ENCODE measurements at regions not wholly inside any gene's neighbourhood (a gene's known extent, or its start where the extent isn't known, plus 50 kb on each side); places are given as distances from the start of the nearest gene placed in this dataset.
"Not testable (repeated sequence)": the region's sequence is repeated elsewhere in the genome, so short reads cannot be mapped to it uniquely, and the experiment has no call there.

DNA sequence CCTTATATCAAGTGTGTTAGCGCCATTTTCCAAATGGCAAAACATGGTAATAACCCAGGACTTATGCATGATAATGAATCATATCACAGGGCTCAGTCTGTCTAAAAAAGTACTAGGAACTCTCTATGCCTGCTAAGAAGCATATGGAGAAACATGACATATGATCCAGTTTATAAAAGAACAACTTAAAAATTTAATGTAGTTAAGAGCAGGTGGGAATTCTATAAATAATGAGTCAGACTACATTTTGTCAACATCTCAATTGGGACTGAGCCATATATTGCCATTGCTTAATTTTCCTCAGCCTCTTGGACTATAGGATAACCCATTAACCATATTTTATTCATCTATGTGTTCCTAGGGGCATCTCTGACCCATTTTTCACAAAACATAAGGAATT, 360.4 kb upstream of the AGA start:
- no peak for DNase-seq

DNA sequence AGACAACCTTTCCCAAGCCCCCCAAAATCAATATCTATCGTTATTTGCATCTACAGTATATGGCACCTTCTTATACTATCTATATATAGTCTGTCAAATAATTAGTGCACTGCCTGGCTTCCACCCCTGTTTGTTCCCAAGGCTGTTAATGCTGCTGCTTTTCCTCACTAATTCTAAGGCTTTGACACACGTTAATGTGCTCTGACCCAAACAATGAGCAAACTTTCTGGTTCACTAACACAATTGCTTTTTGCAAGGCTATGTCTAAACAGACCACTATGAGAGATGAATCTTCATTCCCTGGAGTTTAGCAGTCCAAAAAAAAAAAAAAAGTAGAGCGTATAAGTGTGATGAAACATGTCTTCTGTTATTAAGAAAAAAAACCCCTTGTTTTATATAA, 360.9 kb upstream of the AGA start:
- DNase-seq, result no peak

DNA sequence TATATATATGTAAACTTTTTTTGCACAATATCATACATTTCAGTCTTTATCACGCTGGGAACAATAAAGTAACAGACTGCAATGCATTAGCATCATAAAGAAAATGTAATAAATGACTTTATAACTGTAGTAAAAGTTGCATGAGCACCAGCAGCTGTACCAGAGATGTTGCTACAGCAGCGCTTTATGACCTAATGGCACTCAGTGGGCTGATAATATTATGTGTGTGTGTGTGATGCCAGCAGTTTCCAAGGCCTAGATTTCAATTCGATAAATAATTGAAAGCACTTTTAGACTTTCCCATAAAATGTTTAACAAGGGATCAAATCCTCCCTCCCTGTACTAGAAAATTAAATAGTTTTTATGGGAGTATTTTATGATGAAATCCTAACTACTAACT, 367.6 kb upstream of the AGA start:
- DNase-seq, result no peak

DNA sequence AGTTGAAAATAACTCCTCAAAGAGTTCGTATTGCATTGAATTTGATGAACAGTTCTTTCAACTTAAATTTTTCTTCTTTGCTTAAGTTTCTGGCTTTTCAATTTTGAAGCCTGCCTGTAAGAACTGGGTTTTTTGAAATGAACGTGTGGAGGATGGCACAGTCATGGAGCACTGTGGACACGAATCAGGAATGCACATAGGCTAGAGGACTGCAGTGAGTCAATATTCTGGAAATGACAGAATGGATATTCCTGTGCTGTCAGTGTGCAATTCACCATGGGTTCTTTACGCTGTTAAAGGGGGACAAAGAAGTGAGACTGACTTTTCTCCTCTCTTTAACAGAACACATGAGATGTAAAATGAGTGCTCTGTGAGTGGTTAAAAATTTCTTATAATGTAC, 368.0 kb upstream of the AGA start:
- DNase-seq, result no peak

GRCh38 chr4:177818392-177818791, 376.2 kb upstream of the AGA start:
- DNase-seq, result not testable (repeated sequence)

- DNase-seq, result no peak
Measured at GRCh38 chr4:177826973-177827372, 384.7 kb upstream of the AGA start.

DNA sequence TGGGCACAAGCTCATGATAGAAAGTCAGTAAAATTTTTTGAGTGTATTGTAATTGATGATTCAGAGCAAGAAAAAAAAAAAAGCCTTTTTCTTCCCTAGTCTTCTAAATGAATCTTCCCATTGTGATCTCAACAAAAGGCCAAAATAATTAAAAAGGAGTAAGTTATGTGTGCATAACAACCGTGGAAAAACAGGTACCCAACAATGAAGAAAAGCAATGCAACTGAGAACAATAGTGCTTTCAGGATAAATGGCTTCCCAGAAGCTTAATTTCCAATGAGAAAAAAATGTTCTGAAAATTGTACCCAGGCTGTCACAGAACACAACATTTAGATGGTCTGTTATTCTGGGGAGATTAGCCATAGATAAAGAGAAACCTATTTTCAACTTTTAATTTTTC, 399.0 kb upstream of the AGA start:
- DNase-seq, result no peak

GRCh38 chr4:177853229-177853628, 411.0 kb upstream of the AGA start:
- DNase-seq, result no peak

- DNase-seq, result no peak
Measured at GRCh38 chr4:177855507-177856197, 413.4 kb upstream of the AGA start.

- DNase-seq, result peak; percentile 39
Measured at GRCh38 chr4:177860171-177860570, 417.9 kb upstream of the AGA start.

GRCh38 chr4:177861551-177862094, 419.4 kb upstream of the AGA start:
- no peak for DNase-seq

DNA sequence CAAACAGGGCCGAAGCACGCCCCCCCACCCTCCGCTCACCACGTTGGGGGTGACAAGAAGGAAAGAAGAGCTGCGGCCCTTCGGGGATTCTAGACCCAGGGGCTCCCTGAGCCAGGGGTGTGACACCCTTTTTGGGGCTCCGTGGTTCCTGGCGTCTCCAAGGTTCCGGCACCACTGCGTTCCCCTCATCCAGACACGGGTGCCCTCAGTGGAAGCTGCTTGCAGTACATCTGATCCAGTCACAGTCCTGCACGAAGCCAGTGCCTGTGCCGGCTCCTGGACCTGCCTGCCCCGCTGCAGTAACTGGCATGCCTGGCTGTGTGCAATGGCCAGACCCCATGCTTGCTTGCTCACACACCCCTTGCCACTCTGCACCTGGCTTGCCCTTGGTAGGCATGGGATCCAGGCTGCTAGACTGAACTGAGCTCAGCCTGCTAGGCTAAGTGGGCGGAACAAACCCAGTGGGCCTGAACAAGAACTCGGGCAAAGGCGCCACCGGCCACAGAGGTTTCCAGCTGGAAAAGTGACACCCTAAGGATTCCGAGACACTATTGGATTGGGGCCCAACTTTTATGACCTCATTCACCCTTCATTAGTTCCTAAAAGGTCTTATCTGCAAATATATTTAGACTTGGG, 420.4 kb upstream of the AGA start:
- no peak for DNase-seq

DNA sequence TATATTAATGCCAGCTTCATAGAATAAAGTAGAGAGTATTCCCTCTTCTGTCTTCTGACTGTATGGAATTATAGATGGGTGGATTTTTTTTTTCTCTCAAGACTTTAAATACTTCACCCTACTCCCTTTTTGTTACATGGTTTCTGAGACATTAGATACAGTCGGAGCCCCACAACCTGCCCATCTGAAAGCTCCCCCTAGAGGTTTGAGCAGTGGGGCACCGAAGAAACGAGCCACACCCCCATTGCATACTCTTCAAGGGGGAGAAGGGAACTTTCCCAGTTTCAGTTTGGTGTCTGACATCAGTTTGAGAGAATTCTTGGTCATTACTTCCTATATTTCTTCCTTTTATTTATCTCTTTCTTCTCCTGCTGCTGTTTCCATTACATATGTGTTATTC, 437.6 kb upstream of the AGA start:
- no peak for DNase-seq

- no peak for DNase-seq
Measured at GRCh38 chr4:177895136-177895535, 452.9 kb upstream of the AGA start.

DNA sequence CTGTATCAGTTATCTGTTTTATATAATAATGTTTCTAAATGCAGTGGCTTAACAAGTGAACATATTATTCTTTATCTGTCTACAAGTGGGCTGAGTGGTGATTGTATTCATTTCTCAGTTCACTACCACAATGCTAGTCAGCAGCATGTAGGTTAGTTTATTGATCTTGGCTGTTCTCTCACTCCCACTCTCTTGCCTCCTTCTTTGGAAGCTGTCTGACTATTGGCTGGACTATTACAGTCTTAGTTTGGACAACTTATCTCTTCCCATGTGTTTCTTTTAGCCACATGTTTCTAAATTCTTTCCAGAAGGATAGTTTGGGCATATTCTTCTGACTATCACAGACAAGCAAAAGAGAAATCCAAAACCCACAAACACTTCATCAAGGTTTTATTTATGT, 459.5 kb upstream of the AGA start:
- DNase-seq, result no peak

DNA sequence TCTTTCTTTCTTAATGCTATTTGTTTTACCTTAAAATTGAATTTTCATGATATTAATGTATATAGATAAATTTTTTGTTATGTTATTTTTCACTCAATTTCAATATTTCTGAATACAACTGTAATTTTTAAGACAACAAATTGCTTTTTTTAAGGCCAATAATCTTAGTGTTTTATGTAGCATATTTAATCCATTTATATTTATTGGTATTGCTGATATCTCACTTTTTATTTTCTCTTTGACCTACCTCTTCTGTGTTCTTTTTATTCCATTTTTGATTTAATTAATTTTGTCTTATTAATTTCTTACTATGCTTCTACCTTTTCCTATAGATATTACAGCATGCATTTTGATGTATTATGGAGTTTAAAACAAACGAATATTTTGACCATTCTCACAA, 460.1 kb upstream of the AGA start:
- no peak for DNase-seq

DNA sequence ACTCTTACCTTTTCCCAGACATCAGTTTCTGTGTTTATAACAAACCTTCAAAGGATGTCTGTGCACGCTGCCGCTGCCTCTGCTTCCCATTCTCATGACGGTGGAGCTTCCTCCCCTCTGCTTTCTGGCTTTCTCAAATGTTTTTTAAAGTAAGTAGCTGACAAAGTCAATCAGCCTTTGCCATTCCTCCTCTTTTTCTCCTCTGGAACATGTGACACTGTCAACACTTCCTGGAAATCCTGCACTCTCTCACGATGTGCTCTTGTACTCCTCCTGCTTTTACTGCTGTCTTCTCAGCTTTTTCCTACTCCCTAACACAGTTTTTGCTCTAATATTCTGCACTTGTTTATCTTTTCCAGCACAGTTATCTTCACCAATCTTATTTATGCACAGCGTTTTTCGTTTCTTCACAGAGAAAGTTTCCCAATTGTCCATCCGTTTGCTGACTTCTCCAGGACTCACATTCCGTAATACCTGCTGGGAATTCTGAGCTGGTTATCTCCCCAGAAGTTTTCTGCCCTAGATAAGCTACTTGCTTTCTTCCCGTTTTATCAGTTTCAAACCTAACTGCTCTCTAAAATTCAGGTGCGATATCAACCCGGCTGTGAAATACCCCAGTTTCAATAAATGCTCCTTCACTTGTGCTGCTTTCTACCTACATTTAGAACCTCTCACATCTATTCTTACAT, 465.6 kb upstream of the AGA start:
- DNase-seq, result no peak

DNA sequence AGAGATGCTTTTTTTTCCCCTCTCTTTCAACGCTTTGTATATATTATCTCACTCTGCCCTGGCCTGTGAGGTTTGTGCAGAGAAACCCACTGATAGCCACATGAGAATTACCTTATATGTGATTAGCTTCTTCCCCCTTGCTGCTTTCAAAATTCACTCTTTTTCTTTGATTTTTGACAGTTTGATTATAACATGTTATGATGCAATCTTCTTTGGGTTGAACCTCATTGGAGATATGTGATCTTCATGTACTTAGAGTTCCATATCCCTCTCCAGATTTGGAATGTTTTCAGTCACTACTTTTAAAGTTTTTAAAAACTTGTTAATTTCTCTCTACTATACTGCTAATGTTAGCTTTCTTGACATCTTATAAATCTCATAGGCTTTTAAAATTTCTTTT, 479.5 kb upstream of the AGA start:
- DNase-seq, result no peak

DNA sequence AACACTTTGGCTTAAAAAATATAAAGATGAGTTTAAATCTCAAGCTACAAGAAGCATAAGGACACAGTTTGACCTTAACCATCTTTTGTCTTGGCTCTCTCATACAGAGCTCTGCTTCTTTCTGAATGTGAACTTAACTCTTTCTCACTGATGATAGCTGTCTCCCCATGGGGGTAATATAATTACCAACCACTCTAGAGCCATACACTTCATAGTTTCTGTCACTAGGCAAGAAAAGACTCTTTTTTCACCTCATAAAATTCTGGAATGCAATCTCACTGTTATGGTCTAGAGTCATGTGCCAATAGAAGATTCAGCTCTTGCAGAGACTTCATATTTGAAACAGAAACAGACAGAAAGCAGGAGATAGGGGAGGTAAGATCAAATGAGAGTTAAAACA, 481.7 kb upstream of the AGA start:
- no peak for DNase-seq

- no peak for DNase-seq
Measured at GRCh38 chr4:177937041-177937440, 494.8 kb upstream of the AGA start.

DNA sequence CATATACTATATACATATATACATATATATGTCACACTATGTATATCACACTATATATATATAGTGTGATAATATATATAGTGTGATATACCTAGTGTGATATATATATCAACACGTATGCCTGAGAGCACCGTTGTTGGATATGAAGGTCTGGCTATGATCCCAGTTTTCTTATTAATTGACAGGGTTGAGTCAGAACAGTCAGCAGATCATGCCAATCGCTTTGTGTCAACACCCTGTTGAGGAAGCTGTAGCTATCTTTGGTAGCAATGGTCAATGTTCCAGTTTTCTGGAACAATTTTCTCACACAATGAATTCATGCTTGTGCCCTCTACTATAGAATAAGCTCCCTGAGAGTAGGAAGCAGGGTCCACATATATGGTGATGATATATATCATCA, 496.0 kb upstream of the AGA start:
- no peak for DNase-seq

DNA sequence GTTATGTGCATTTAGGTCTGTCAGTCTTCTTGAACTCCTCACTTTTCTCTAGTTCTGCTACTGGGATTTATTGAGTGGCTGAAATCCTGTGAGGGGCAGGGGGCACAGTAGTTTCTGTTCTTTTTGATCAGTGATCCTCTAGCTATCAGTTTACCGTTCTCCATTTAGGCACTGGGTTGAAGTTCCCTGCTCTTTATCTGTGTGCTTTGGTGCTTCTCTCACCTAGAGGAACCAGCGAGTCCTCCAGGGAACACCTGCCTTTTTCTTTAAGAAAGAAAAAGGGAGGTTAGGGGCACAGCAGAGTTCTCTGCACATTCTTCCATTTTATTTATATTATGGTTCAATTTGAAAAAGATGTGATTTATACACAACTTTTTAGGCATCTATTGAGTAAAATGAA, 503.0 kb upstream of the AGA start:
- no peak for DNase-seq

- DNase-seq, result no peak
Measured at GRCh38 chr4:177947607-177948006, 505.4 kb upstream of the AGA start.

DNA sequence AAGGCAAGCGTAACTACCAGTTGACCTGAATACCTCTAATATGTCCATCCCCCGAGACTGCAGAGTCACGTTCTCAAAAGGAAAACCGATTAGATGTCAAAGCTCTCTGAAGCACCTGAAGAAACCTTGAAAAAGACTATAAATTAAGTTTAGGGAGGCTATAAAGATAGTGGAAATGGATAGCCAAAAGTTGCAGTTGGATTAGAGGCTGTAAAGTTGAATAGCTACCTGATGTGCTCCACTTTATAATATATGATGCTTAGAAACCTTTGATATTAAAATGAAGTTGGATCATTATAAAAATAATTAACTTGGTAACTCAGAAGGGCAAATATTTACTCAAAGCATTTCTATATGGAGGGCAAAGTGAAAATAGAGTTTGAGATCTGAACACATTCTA, 506.6 kb upstream of the AGA start:
- no peak for DNase-seq

All from left kidney (tissue), 1 donor.